Mesothelial cell of epicardium (in vitro differentiated cells): ENCODE measurements at regions not wholly inside any gene's neighbourhood (a gene's known extent, or its start where the extent isn't known, plus 50 kb on each side); places are given as distances from the start of the nearest gene placed in this dataset.
"Not testable (repeated sequence)": the region's sequence is repeated elsewhere in the genome, so short reads cannot be mapped to it uniquely, and the experiment has no call there.

Source experiments
- DNase-seq, 2 experiments: peaks; one replicate each; pipeline ENCODE4 v3.0.0; 2021; ENCODE audit warnings: low spot score in 2 of 2; ENCODE audit not compliant: unreplicated experiment in 2 of 2
- H3K27ac Mint-ChIP-seq: 2 replicates; pipeline ENCODE4 v1.8.0; 2021; ENCODE audit warnings: mixed read lengths
- H3K27me3 Mint-ChIP-seq: 2 replicates; pipeline ENCODE4 v1.8.0; 2021; ENCODE audit warnings: low read depth, mixed read lengths
- H3K36me3 Mint-ChIP-seq: 2 replicates; pipeline ENCODE4 v1.8.0; 2021; ENCODE audit warnings: mixed read lengths
- H3K4me1 Mint-ChIP-seq: 2 replicates; pipeline ENCODE4 v1.8.0; 2021; ENCODE audit warnings: mixed read lengths
- H3K4me3 Mint-ChIP-seq: 2 replicates; pipeline ENCODE4 v1.8.0; 2021; ENCODE audit warnings: mild to moderate bottlenecking, moderate library complexity, mixed read lengths
- H3K9me3 Mint-ChIP-seq: 2 replicates; pipeline ENCODE4 v1.8.0; 2021; ENCODE audit warnings: mixed read lengths
- CTCF ChIP-seq: fragments of 200-600 bp; sonication (generic); IDR thresholded peaks from one replicate; pipeline ENCODE4 v1.5.0; 2021; ENCODE audit warnings: antibody characterized with exemption; ENCODE audit not compliant: unreplicated experiment

- not testable (repeated sequence) for H3K36me3 Mint-ChIP-seq, H3K4me3 Mint-ChIP-seq, H3K27me3 Mint-ChIP-seq, H3K4me1 Mint-ChIP-seq, H3K27ac Mint-ChIP-seq, H3K9me3 Mint-ChIP-seq, DNase-seq
Observed at GRCh38 chr9:28149361-28150050, 576.2 kb upstream of the C9orf72 start.

GRCh38 chr9:28155067-28155466, 581.8 kb upstream of the C9orf72 start:
- Mint-ChIP-seq H3K9me3 (peaks cover 12% of the 10 kb centered on the region), H3K27me3 (no peaks in the 10 kb centered on the region), H3K4me1 (peaks cover 9% of the 10 kb centered on the region), H3K36me3 (peaks cover 3% of the 10 kb centered on the region), H3K27ac (no peak overlapping the region), H3K4me3 (no peak overlapping the region)
- no peak for TF ChIP-seq CTCF
- DNase-seq: no peak

- no peaks in the 10 kb centered on the region for H3K27me3 Mint-ChIP-seq
Observed at GRCh38 chr9:28155671-28156070, 582.4 kb upstream of the C9orf72 start.

GRCh38 chr9:28158451-28158850, 585.2 kb upstream of the C9orf72 start:
- DNase-seq: no peak

More at GRCh38 chr9:28155671-28156070, 582.4 kb upstream of the C9orf72 start:
- H3K9me3 Mint-ChIP-seq: peaks cover 12% of the 10 kb centered on the region
- no peak for DNase-seq
- peaks cover 9% of the 10 kb centered on the region for H3K4me1 Mint-ChIP-seq
- peaks cover 3% of the 10 kb centered on the region for H3K36me3 Mint-ChIP-seq
- TF ChIP-seq CTCF: no peak
- no peak overlapping the region for H3K4me3 Mint-ChIP-seq
- H3K27ac Mint-ChIP-seq: no peak overlapping the region

GRCh38 chr9:28163619-28164018, 590.3 kb upstream of the C9orf72 start:
- H3K4me1 Mint-ChIP-seq: no peaks in the 10 kb centered on the region
- no peak for DNase-seq
- H3K27ac Mint-ChIP-seq: no peak overlapping the region
- no peaks in the 10 kb centered on the region for H3K36me3 Mint-ChIP-seq
- no peaks in the 10 kb centered on the region for H3K27me3 Mint-ChIP-seq
- no peak for TF ChIP-seq CTCF
- no peak overlapping the region for H3K4me3 Mint-ChIP-seq
- no peaks in the 10 kb centered on the region for H3K9me3 Mint-ChIP-seq

More at GRCh38 chr9:28158451-28158850, 585.2 kb upstream of the C9orf72 start:
- H3K27me3 Mint-ChIP-seq: no peaks in the 10 kb centered on the region
- no peak overlapping the region for H3K27ac Mint-ChIP-seq
- H3K9me3 Mint-ChIP-seq: peaks cover 12% of the 10 kb centered on the region
- H3K36me3 Mint-ChIP-seq: peaks cover 3% of the 10 kb centered on the region
- H3K4me3 Mint-ChIP-seq: no peak overlapping the region
- no peak for TF ChIP-seq CTCF
- H3K4me1 Mint-ChIP-seq: peaks cover 9% of the 10 kb centered on the region

GRCh38 chr9:28166179-28166578, 592.9 kb upstream of the C9orf72 start:
- Mint-ChIP-seq H3K27me3 (no peaks in the 10 kb centered on the region), H3K4me3 (no peak overlapping the region), H3K9me3 (no peaks in the 10 kb centered on the region), H3K4me1 (peaks cover 2% of the 10 kb centered on the region), H3K27ac (no peak overlapping the region), H3K36me3 (no peaks in the 10 kb centered on the region)
- no peak for DNase-seq
- TF ChIP-seq CTCF: no peak
